Neural cell (in vitro differentiated cells): ENCODE measurements at regions not wholly inside any gene's neighbourhood (a gene's known extent, or its start where the extent isn't known, plus 50 kb on each side); places are given as distances from the start of the nearest gene placed in this dataset.

Experiments
- H2AFZ ChIP-seq: fragments of 200-600, 300-800 bp; sonication (generic), shearing (Covaris generic); 2 replicates; pipeline ENCODE4 v1.6.0; 2014; ENCODE audit warnings: low read depth, mild to moderate bottlenecking, antibody characterized with exemption, low read length, moderate library complexity
- H3F3A ChIP-seq: fragments of 200-600 bp; shearing (Covaris generic); 2 replicates; pipeline ENCODE4 v1.6.1; 2016; ENCODE audit warnings: mild to moderate bottlenecking, moderate library complexity, mixed read lengths, antibody characterized with exemption, low read length; ENCODE audit not compliant: insufficient read depth, poor library complexity, severe bottlenecking
- H3K27ac ChIP-seq: fragments of 200-600, 300-800 bp; sonication (generic), shearing (Covaris generic); 2 replicates; pipeline ENCODE4 v1.5.1; 2014; ENCODE audit warnings: mild to moderate bottlenecking, low read length, moderate library complexity
- H3K27me3 ChIP-seq: fragments of 300-800, 200-600 bp; sonication (generic), shearing (Covaris generic); 2 replicates; pipeline ENCODE4 v1.6.0; 2014; ENCODE audit warnings: mild to moderate bottlenecking, low read depth, low read length, moderate library complexity; ENCODE audit not compliant: insufficient read depth
- H3K36me3 ChIP-seq: fragments of 300-800, 200-600 bp; sonication (generic), shearing (Covaris generic); 2 replicates; pipeline ENCODE4 v1.5.1; 2014; ENCODE audit warnings: mild to moderate bottlenecking, antibody characterized with exemption, low read length, moderate library complexity; ENCODE audit not compliant: insufficient read depth
- H3K4me2 ChIP-seq: fragments of 300-800, 200-600 bp; sonication (generic), shearing (Covaris generic); 2 replicates; pipeline ENCODE4 v1.6.0; 2014; ENCODE audit warnings: mild to moderate bottlenecking, low read length
- H3K4me3 ChIP-seq: fragments of 300-800, 200-600 bp; sonication (generic), shearing (Covaris generic); 2 replicates; pipeline ENCODE4 v1.5.1; 2014; ENCODE audit warnings: mild to moderate bottlenecking, low read length, moderate library complexity
- H3K79me2 ChIP-seq: fragments of 200-600 bp; shearing (Covaris generic); replicated peaks from 2 replicates; pipeline ENCODE4 v1.6.0; 2014; ENCODE audit warnings: mild to moderate bottlenecking, low read length, moderate library complexity; ENCODE audit not compliant: insufficient read depth
- H3K9ac ChIP-seq: fragments of 300-800, 200-600 bp; sonication (generic), shearing (Covaris generic); 2 replicates; pipeline ENCODE4 v1.6.1; 2016; ENCODE audit warnings: mild to moderate bottlenecking, low read length, mixed read lengths
- H3K9me2 ChIP-seq: fragments of 200-600 bp; shearing (Covaris generic); 2 replicates; pipeline ENCODE4 v1.6.1; 2016; ENCODE audit warnings: mild to moderate bottlenecking, low read length, mixed read lengths; ENCODE audit not compliant: insufficient read depth
- H3K9me3 ChIP-seq: fragments of 200-600, 300-800 bp; sonication (generic), shearing (Covaris generic); 2 replicates; pipeline ENCODE4 v1.6.1; 2016; ENCODE audit warnings: mild to moderate bottlenecking, mixed run types, low read length, moderate library complexity, mixed read lengths
- H4K20me1 ChIP-seq: fragments of 200-600 bp; shearing (Covaris generic); 2 replicates; pipeline ENCODE4 v1.6.1; 2016; ENCODE audit warnings: mild to moderate bottlenecking, mixed run types; ENCODE audit not compliant: insufficient read depth
- EP300 ChIP-seq: fragments of 450-650 bp; conservative IDR thresholded peaks from 2 replicates; pipeline ENCODE4 v1.6.1; 2014; ENCODE audit warnings: antibody characterized with exemption, mild to moderate bottlenecking, moderate library complexity; ENCODE audit not compliant: poor library complexity, severe bottlenecking
- EZH2 ChIP-seq: fragments of 200-600, 300-800 bp; shearing (Covaris generic), sonication (generic); IDR thresholded peaks from 2 replicates; pipeline ENCODE4 v1.6.1; 2014; ENCODE audit warnings: antibody characterized with exemption, low read length, borderline replicate concordance, mild to moderate bottlenecking; ENCODE audit not compliant: insufficient read depth, poor library complexity, severe bottlenecking
- MXI1 ChIP-seq: fragments of 450-650 bp; conservative IDR thresholded peaks from 2 replicates; pipeline ENCODE4 v1.6.1; 2014; ENCODE audit warnings: antibody characterized with exemption, mild to moderate bottlenecking; ENCODE audit not compliant: poor library complexity, severe bottlenecking
- POLR2AphosphoS5 ChIP-seq: IDR thresholded peaks from 2 replicates; pipeline ENCODE4 v1.6.1; 2012
- RAD21 ChIP-seq: fragments of 450-650 bp; conservative IDR thresholded peaks from 2 replicates; pipeline ENCODE4 v1.6.1; 2014; ENCODE audit warnings: antibody characterized with exemption, mild to moderate bottlenecking, moderate library complexity
- SMC3 ChIP-seq: fragments of 450-650 bp; conservative IDR thresholded peaks from 2 replicates; pipeline ENCODE4 v1.6.1; 2014; ENCODE audit warnings: antibody characterized with exemption, mild to moderate bottlenecking, moderate library complexity; ENCODE audit not compliant: poor library complexity
- TAF1 ChIP-seq: IDR thresholded peaks from 2 replicates; pipeline ENCODE4 v1.6.1; 2012; ENCODE audit warnings: low read depth
- TF ChIP-seq, protein P1 (sequence below): IDR thresholded peaks from 2 replicates; pipeline ENCODE4 v1.6.1; 2012; ENCODE audit warnings: borderline replicate concordance
- TF ChIP-seq, protein P2 (sequence below): fragments of 450-650 bp; IDR thresholded peaks from 2 replicates; pipeline ENCODE4 v1.5.1; 2014; ENCODE audit warnings: antibody characterized with exemption, mild to moderate bottlenecking, moderate library complexity; ENCODE audit not compliant: poor library complexity, severe bottlenecking

DNA sequence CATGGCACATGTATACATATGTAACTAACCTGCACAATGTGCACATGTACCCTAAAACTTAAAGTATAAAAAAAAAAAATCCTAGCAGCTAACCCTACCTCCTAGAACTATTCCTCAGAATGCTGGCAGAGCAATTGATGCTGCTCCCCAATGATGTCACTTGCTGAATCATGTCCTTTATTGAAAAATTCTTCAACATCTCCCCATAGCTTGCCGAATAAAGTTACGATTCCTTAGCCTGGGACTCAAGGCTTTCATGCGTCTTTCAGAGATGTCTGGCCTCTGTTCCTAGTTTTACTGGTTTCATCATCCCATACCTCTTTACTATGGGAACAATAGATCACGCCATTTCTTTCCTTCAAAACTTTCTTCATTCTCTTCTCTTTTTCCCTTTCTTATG lies 174.7 kb upstream of the FAT1 start:
- no peaks in the 10 kb centered on the region for H3K36me3 ChIP-seq
- H4K20me1 ChIP-seq: no peaks in the 10 kb centered on the region
- H3K9ac ChIP-seq: no peak overlapping the region

DNA sequence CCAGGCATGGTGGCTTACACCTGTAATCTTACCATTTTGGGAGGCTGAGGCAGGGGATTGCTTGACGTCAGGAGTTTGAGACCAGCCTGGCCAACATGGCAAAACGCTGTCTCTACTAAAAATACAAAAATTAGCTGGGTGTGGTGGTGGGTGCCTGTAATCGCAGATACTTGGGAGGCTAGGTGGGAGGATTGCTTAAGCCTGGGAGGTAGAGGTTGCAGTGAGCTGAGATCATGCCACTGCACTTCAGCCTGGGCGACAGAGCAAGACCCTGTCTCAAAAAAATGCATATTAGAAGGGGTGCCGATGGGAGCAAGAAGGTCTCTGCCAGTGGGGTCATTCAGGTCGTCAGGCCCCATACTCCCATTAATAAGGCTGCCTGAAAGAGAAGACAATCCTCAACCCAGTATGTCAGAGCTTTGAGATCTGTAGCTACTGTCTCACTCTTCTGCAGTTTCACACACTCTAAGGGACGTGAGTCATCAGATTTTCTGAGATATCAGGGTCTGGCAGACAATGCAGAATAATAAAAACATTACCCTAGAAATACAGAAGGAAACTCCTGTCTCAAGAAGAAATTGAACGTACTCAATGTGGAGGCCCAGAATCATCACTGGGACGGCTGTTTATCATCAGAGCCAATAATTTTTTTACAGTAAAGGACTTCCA lies 176.7 kb upstream of the FAT1 start:
- Histone ChIP-seq H3K9ac (no peak overlapping the region), H3K9me3 (no peaks in the 10 kb centered on the region), H3K79me2 (no peaks in the 10 kb centered on the region), H3K27ac (no peak overlapping the region), H3K4me2 (no peak overlapping the region), H3F3A (no peaks in the 10 kb centered on the region), H2AFZ (no peak overlapping the region), H4K20me1 (no peaks in the 10 kb centered on the region), H3K9me2 (no peaks in the 10 kb centered on the region), H3K4me3 (no peak overlapping the region), H3K27me3 (no peaks in the 10 kb centered on the region), H3K36me3 (no peaks in the 10 kb centered on the region)
- TF ChIP-seq SMC3 (no peak), RAD21 (no peak), EP300 (no peak), POLR2AphosphoS5 (no peak), EZH2 (no peak), TAF1 (no peak), MXI1 (no peak)
- TF ChIP-seq, protein P1, sequence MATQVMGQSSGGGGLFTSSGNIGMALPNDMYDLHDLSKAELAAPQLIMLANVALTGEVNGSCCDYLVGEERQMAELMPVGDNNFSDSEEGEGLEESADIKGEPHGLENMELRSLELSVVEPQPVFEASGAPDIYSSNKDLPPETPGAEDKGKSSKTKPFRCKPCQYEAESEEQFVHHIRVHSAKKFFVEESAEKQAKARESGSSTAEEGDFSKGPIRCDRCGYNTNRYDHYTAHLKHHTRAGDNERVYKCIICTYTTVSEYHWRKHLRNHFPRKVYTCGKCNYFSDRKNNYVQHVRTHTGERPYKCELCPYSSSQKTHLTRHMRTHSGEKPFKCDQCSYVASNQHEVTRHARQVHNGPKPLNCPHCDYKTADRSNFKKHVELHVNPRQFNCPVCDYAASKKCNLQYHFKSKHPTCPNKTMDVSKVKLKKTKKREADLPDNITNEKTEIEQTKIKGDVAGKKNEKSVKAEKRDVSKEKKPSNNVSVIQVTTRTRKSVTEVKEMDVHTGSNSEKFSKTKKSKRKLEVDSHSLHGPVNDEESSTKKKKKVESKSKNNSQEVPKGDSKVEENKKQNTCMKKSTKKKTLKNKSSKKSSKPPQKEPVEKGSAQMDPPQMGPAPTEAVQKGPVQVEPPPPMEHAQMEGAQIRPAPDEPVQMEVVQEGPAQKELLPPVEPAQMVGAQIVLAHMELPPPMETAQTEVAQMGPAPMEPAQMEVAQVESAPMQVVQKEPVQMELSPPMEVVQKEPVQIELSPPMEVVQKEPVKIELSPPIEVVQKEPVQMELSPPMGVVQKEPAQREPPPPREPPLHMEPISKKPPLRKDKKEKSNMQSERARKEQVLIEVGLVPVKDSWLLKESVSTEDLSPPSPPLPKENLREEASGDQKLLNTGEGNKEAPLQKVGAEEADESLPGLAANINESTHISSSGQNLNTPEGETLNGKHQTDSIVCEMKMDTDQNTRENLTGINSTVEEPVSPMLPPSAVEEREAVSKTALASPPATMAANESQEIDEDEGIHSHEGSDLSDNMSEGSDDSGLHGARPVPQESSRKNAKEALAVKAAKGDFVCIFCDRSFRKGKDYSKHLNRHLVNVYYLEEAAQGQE: no peak
- TF ChIP-seq, protein P2, sequence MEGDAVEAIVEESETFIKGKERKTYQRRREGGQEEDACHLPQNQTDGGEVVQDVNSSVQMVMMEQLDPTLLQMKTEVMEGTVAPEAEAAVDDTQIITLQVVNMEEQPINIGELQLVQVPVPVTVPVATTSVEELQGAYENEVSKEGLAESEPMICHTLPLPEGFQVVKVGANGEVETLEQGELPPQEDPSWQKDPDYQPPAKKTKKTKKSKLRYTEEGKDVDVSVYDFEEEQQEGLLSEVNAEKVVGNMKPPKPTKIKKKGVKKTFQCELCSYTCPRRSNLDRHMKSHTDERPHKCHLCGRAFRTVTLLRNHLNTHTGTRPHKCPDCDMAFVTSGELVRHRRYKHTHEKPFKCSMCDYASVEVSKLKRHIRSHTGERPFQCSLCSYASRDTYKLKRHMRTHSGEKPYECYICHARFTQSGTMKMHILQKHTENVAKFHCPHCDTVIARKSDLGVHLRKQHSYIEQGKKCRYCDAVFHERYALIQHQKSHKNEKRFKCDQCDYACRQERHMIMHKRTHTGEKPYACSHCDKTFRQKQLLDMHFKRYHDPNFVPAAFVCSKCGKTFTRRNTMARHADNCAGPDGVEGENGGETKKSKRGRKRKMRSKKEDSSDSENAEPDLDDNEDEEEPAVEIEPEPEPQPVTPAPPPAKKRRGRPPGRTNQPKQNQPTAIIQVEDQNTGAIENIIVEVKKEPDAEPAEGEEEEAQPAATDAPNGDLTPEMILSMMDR: no peak

More for the DNA sequence above, 174.7 kb upstream of the FAT1 start:
- Histone ChIP-seq H3K4me3 (no peak overlapping the region), H3K4me2 (no peak overlapping the region), H3K27ac (no peak overlapping the region), H2AFZ (no peak overlapping the region), H3K27me3 (no peaks in the 10 kb centered on the region), H3K9me2 (no peaks in the 10 kb centered on the region), H3F3A (no peaks in the 10 kb centered on the region), H3K79me2 (no peaks in the 10 kb centered on the region), H3K9me3 (no peaks in the 10 kb centered on the region)
- TF ChIP-seq, protein P1: no peak
